Neural progenitor cell (in vitro differentiated cells): ENCODE measurements at regions not wholly inside any gene's neighbourhood (a gene's known extent, or its start where the extent isn't known, plus 50 kb on each side); places are given as distances from the start of the nearest gene placed in this dataset.
A peak's percentile ranks its signal among the peaks of the same experiment; 100 is the strongest.

Source experiments
- DNase-seq: peaks from one replicate; pipeline ENCODE4 v3.0.0-alpha.2; 2016; ENCODE audit warnings: low spot score
- H2AFZ ChIP-seq: fragments of 200-600 bp; sonication (generic); replicated peaks from 2 replicates; pipeline ENCODE4 v1.6.1; 2016; ENCODE audit warnings: antibody characterized with exemption
- H3F3A ChIP-seq: fragments of 200-600 bp; sonication (generic); 2 replicates; pipeline ENCODE4 v1.6.1; 2016; ENCODE audit warnings: antibody characterized with exemption, low read depth
- H3K27ac ChIP-seq: fragments of 200-600 bp; sonication (generic); 2 replicates; pipeline ENCODE4 v1.5.1; 2016; ENCODE audit warnings: mild to moderate bottlenecking
- H3K27me3 ChIP-seq: fragments of 200-600 bp; sonication (generic); 2 replicates; pipeline ENCODE4 v1.6.1; 2016; ENCODE audit warnings: mild to moderate bottlenecking, moderate library complexity
- H3K36me3 ChIP-seq: fragments of 200-600 bp; sonication (generic); 2 replicates; pipeline ENCODE4 v1.5.1; 2016
- H3K4me1 ChIP-seq: fragments of 200-600 bp; sonication (generic); 2 replicates; pipeline ENCODE4 v1.6.1; 2016; ENCODE audit warnings: mixed run types
- H3K4me2 ChIP-seq: fragments of 200-600 bp; sonication (generic); 2 replicates; pipeline ENCODE4 v1.6.1; 2016
- H3K4me3 ChIP-seq: fragments of 200-600 bp; sonication (generic); 2 replicates; pipeline ENCODE4 v1.5.1; 2016
- H3K79me2 ChIP-seq: fragments of 200-600 bp; sonication (generic); 2 replicates; pipeline ENCODE4 v1.6.1; 2016; ENCODE audit warnings: low read depth
- H3K9ac ChIP-seq: fragments of 200-600 bp; sonication (generic); 2 replicates; pipeline ENCODE4 v1.6.1; 2016
- H3K9me3 ChIP-seq: fragments of 200-600 bp; sonication (generic); 2 replicates; pipeline ENCODE4 v1.5.1; 2016; ENCODE audit warnings: low read depth
- H4K20me1 ChIP-seq: fragments of 200-600 bp; sonication (generic); 2 replicates; pipeline ENCODE4 v1.6.1; 2016; ENCODE audit warnings: low read depth
- H3K27ac Mint-ChIP-seq: 3 replicates; pipeline ENCODE4 v1.8.0; 2021; ENCODE audit warnings: mixed read lengths
- H3K27me3 Mint-ChIP-seq: 2 replicates; pipeline ENCODE4 v1.8.0; 2022; ENCODE audit warnings: low read depth, mild to moderate bottlenecking, inconsistent platforms, moderate library complexity, mixed read lengths; ENCODE audit not compliant: insufficient read depth
- H3K36me3 Mint-ChIP-seq: 3 replicates; pipeline ENCODE4 v1.8.0; 2021; ENCODE audit warnings: mixed read lengths
- H3K4me1 Mint-ChIP-seq: 3 replicates; pipeline ENCODE4 v1.8.0; 2021; ENCODE audit warnings: mixed read lengths
- H3K4me3 Mint-ChIP-seq: 3 replicates; pipeline ENCODE4 v1.8.0; 2021; ENCODE audit warnings: mild to moderate bottlenecking, moderate library complexity, mixed read lengths
- H3K9me3 Mint-ChIP-seq: 3 replicates; pipeline ENCODE4 v1.8.0; 2020; ENCODE audit warnings: mixed read lengths
- EZH2 ChIP-seq: fragments of 200-600 bp; sonication (generic); IDR thresholded peaks from 2 replicates; pipeline ENCODE4 v1.6.1; 2017; ENCODE audit warnings: antibody characterized with exemption, mild to moderate bottlenecking, moderate library complexity
- EZH2phosphoT487 ChIP-seq: fragments of 200-600 bp; sonication (generic); IDR thresholded peaks from 2 replicates; pipeline ENCODE4 v1.6.1; 2017; ENCODE audit warnings: antibody characterized with exemption
- TF ChIP-seq, protein P1 (sequence below): fragments of 200-600 bp; sonication (generic); IDR thresholded peaks from 2 replicates; pipeline ENCODE4 v1.5.1; 2017; ENCODE audit warnings: antibody characterized with exemption, mild to moderate bottlenecking

DNA sequence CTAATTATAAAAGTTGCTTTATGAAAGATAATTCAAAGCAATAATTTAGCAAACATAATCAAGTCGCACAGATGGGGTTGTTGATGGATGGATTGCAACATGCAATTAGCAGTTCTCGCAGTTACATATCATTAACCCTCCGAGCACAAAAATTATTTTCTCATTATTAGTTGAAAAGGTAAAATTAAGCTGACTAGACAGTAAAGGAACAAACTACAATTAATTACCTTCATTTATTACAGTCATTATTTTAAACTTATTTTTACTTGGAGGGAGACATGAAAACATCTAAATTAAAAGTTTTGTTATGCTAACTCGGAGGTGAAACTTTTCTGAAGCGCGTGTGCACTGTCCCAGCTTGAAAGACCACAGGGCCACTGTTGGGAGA, 146.9 kb downstream of the PHETA1 start:
- Mint-ChIP-seq H3K27ac (no peak overlapping the region), H3K4me1 (peaks cover 10% of the 10 kb centered on the region)
- no peak overlapping the region for H3K27ac ChIP-seq

DNA sequence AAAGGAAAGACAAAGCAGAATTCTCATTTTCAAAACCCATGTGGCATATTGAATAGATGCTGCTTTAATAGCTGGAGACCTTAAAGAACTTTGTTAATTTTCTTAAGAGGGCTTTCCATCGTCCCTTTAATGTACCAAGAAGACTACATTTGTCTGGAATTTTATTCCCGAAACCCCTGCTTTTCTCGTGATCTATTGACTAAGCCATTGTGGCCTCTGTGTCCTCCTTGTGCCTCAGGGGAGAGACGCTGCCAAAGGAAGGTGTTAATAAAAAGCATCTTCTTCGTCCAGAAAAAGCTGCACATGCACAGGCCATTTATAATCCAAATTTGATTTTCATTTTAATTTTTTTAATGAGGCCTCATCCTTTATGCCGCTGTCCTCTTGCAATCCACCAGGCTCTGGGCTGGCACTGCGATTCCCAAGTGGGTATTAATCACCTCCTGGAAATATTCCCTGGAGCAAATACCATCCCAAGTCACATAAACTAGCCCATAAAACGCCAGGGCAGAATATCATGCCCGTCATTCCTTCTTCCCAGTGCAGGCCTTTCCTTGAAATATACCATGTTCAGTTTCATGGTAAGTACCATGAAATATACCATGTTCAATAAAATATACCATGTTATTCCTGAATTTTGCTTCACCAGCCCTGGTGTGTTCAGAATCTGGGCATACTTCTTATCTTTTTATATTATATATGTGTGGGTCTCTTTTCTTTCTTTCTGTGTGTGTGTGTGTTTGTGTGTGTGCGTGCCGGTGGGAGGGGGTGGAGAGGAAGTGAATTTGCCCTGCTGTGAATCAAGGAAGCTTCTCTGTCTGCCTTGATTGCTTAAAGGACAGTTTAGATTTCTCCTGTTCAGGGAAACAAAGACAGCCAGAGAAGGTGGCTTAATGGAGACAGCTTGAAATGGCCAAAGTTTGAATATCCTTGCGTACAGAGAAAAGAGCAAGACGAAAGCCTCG, 147.6 kb downstream of the PHETA1 start:
- peaks cover 10% of the 10 kb centered on the region for H3K4me1 Mint-ChIP-seq
- H3F3A ChIP-seq: peaks cover 6% of the 10 kb centered on the region
- no peak overlapping the region for H3K9ac ChIP-seq
- H3K4me1 ChIP-seq: peaks cover 10% of the 10 kb centered on the region
- H3K27me3 ChIP-seq: no peaks in the 10 kb centered on the region
- H2AFZ ChIP-seq: no peak overlapping the region
- H3K27me3 Mint-ChIP-seq: no peaks in the 10 kb centered on the region
- no peak overlapping the region for H3K4me3 ChIP-seq
- H3K36me3 Mint-ChIP-seq: no peaks in the 10 kb centered on the region
- H3K27ac Mint-ChIP-seq: no peak overlapping the region
- DNase-seq: peak; percentile 18
- no peaks in the 10 kb centered on the region for H3K79me2 ChIP-seq
- H3K9me3 ChIP-seq: no peaks in the 10 kb centered on the region
- H3K27ac ChIP-seq: no peak overlapping the region
- H3K4me3 Mint-ChIP-seq: no peak overlapping the region
- H4K20me1 ChIP-seq: no peaks in the 10 kb centered on the region
- no peaks in the 10 kb centered on the region for H3K36me3 ChIP-seq
- peaks cover 3% of the 10 kb centered on the region for H3K9me3 Mint-ChIP-seq
- H3K4me2 ChIP-seq: peak overlapping the region; percentile 39
- TF ChIP-seq, protein P1, sequence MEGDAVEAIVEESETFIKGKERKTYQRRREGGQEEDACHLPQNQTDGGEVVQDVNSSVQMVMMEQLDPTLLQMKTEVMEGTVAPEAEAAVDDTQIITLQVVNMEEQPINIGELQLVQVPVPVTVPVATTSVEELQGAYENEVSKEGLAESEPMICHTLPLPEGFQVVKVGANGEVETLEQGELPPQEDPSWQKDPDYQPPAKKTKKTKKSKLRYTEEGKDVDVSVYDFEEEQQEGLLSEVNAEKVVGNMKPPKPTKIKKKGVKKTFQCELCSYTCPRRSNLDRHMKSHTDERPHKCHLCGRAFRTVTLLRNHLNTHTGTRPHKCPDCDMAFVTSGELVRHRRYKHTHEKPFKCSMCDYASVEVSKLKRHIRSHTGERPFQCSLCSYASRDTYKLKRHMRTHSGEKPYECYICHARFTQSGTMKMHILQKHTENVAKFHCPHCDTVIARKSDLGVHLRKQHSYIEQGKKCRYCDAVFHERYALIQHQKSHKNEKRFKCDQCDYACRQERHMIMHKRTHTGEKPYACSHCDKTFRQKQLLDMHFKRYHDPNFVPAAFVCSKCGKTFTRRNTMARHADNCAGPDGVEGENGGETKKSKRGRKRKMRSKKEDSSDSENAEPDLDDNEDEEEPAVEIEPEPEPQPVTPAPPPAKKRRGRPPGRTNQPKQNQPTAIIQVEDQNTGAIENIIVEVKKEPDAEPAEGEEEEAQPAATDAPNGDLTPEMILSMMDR: no peak
- TF ChIP-seq EZH2 (no peak), EZH2phosphoT487 (no peak)

More for the DNA sequence above, 146.9 kb downstream of the PHETA1 start:
- no peaks in the 10 kb centered on the region for H3K27me3 Mint-ChIP-seq
- no peak overlapping the region for H2AFZ ChIP-seq
- no peaks in the 10 kb centered on the region for H3K9me3 ChIP-seq
- TF ChIP-seq EZH2 (no peak), EZH2phosphoT487 (no peak)
- TF ChIP-seq, protein P1: no peak
- no peaks in the 10 kb centered on the region for H3K36me3 ChIP-seq
- no peaks in the 10 kb centered on the region for H4K20me1 ChIP-seq
- no peaks in the 10 kb centered on the region for H3K79me2 ChIP-seq
- peak overlapping the region; percentile 39 for H3K4me2 ChIP-seq
- DNase-seq: no peak
- H3K4me3 Mint-ChIP-seq: no peak overlapping the region
- no peak overlapping the region for H3K9ac ChIP-seq
- H3K27me3 ChIP-seq: no peaks in the 10 kb centered on the region
- H3K36me3 Mint-ChIP-seq: no peaks in the 10 kb centered on the region
- peaks cover 3% of the 10 kb centered on the region for H3K9me3 Mint-ChIP-seq
- peaks cover 6% of the 10 kb centered on the region for H3F3A ChIP-seq
- peaks cover 10% of the 10 kb centered on the region for H3K4me1 ChIP-seq
- no peak overlapping the region for H3K4me3 ChIP-seq

DNA sequence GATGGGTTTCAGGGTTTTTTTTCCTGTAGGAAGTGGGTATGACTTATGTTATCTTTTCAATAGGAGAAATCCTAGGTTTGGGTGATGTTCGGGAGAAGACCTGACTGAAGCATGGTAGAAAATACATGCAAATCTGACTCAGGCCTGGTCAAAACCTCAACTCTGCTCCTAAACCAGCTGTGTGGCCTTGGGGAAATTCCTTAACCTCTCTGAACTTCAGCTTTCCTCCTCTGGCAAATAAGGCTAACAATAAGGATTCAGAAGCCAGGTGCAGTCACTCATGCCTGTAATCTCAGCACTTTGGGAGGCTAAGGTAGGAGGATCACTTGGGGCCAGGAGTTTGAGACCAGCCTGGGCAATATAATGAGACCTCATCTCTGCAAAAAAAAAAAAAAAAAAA, 148.5 kb downstream of the PHETA1 start:
- H3K36me3 ChIP-seq: no peaks in the 10 kb centered on the region
- peaks cover 6% of the 10 kb centered on the region for H3F3A ChIP-seq
- no peak overlapping the region for H3K4me2 ChIP-seq
- Mint-ChIP-seq H3K4me1 (peaks cover 10% of the 10 kb centered on the region), H3K4me3 (no peak overlapping the region), H3K27ac (no peak overlapping the region), H3K27me3 (no peaks in the 10 kb centered on the region), H3K36me3 (no peaks in the 10 kb centered on the region), H3K9me3 (peaks cover 3% of the 10 kb centered on the region)
- H4K20me1 ChIP-seq: no peaks in the 10 kb centered on the region
- no peaks in the 10 kb centered on the region for H3K27me3 ChIP-seq
- no peaks in the 10 kb centered on the region for H3K79me2 ChIP-seq
- no peaks in the 10 kb centered on the region for H3K9me3 ChIP-seq
- no peak overlapping the region for H3K27ac ChIP-seq
- TF ChIP-seq EZH2: no peak
- TF ChIP-seq EZH2phosphoT487: no peak
- TF ChIP-seq, protein P1: no peak
- DNase-seq: no peak
- peaks cover 10% of the 10 kb centered on the region for H3K4me1 ChIP-seq
- H3K9ac ChIP-seq: no peak overlapping the region
- no peak overlapping the region for H2AFZ ChIP-seq
- H3K4me3 ChIP-seq: no peak overlapping the region
